Chondrocyte (in vitro differentiated cells): ENCODE measurements at regions not wholly inside any gene's neighbourhood (a gene's known extent, or its start where the extent isn't known, plus 50 kb on each side); places are given as distances from the start of the nearest gene placed in this dataset.

Experiments
- DNase-seq: peaks from one replicate; pipeline ENCODE4 v3.0.0; 2021; ENCODE audit warnings: mixed read lengths, low spot score
- H3K27ac Mint-ChIP-seq: one replicate; pipeline ENCODE4 v1.8.0; 2021; ENCODE audit warnings: mild to moderate bottlenecking, moderate library complexity, mixed read lengths; ENCODE audit not compliant: unreplicated experiment
- H3K27me3 Mint-ChIP-seq: 2 replicates; pipeline ENCODE4 v1.8.0; 2021; ENCODE audit warnings: low read depth, mixed read lengths
- H3K36me3 Mint-ChIP-seq: 2 replicates; pipeline ENCODE4 v1.8.0; 2021; ENCODE audit warnings: low read depth, mixed read lengths
- H3K4me1 Mint-ChIP-seq: 2 replicates; pipeline ENCODE4 v1.8.0; 2021; ENCODE audit warnings: low read depth, mild to moderate bottlenecking, mixed read lengths
- H3K4me3 Mint-ChIP-seq: one replicate; pipeline ENCODE4 v1.8.0; 2021; ENCODE audit warnings: mild to moderate bottlenecking, moderate library complexity, mixed read lengths; ENCODE audit not compliant: unreplicated experiment
- H3K9me3 Mint-ChIP-seq: 2 replicates; pipeline ENCODE4 v1.8.0; 2021; ENCODE audit warnings: low read depth, mixed read lengths
- TF ChIP-seq, protein P1 (sequence below): fragments of 200-600 bp; sonication (generic); IDR thresholded peaks from 2 replicates; pipeline ENCODE4 v1.5.0; 2021; ENCODE audit warnings: antibody characterized with exemption, mild to moderate bottlenecking, moderate library complexity

DNA sequence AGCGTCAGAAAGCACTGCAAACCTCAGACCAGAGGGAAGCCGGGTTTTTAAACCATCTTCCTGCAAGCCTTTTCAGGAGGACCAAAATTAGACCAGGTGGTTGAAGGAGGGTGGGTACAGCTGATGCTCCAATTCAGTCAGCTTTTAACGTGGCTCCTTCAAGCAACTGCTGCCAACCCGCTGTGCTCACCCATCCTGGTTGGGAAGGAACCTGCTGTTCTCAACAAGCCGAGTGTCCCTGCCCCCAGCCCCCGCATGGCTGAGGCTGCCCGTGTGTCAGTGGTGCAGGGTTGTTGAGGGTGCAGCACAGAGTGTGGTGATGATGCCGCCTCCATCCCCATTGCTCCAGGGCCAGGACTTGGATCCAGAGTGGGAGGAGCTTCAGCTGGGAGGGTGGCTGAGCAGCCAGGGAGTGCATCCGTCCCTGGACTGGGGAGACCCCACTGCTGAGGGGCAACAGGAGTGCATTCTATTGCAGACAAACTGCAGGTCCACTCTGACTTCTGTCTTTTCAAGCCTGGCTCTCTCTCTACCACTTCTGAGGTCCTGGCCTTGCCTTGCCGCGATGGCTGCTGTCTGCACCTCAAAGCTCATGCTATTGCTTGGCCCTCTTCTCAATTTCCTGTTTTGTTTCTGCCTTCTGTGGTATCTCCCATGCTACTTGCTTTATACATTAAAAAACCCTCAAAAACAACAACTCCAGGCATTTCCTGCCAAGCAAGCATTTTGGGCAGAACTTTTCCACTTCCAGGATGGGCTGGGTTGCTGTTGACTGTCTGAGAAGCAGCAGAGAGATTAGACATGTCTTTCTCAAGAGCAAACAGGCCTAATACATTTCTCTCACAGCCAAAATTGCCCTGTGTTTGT lies 134.7 kb downstream of the DNAJB6 start:
- H3K9me3 Mint-ChIP-seq = peaks cover 27% of the 10 kb centered on the region
- H3K4me1 Mint-ChIP-seq = no peaks in the 10 kb centered on the region
- peaks cover 3% of the 10 kb centered on the region for H3K27me3 Mint-ChIP-seq
- TF ChIP-seq, protein P1, sequence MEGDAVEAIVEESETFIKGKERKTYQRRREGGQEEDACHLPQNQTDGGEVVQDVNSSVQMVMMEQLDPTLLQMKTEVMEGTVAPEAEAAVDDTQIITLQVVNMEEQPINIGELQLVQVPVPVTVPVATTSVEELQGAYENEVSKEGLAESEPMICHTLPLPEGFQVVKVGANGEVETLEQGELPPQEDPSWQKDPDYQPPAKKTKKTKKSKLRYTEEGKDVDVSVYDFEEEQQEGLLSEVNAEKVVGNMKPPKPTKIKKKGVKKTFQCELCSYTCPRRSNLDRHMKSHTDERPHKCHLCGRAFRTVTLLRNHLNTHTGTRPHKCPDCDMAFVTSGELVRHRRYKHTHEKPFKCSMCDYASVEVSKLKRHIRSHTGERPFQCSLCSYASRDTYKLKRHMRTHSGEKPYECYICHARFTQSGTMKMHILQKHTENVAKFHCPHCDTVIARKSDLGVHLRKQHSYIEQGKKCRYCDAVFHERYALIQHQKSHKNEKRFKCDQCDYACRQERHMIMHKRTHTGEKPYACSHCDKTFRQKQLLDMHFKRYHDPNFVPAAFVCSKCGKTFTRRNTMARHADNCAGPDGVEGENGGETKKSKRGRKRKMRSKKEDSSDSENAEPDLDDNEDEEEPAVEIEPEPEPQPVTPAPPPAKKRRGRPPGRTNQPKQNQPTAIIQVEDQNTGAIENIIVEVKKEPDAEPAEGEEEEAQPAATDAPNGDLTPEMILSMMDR = no peak
- peaks cover 11% of the 10 kb centered on the region for H3K36me3 Mint-ChIP-seq
- no peak overlapping the region for H3K27ac Mint-ChIP-seq
- H3K4me3 Mint-ChIP-seq = no peak overlapping the region
- DNase-seq = no peak

DNA sequence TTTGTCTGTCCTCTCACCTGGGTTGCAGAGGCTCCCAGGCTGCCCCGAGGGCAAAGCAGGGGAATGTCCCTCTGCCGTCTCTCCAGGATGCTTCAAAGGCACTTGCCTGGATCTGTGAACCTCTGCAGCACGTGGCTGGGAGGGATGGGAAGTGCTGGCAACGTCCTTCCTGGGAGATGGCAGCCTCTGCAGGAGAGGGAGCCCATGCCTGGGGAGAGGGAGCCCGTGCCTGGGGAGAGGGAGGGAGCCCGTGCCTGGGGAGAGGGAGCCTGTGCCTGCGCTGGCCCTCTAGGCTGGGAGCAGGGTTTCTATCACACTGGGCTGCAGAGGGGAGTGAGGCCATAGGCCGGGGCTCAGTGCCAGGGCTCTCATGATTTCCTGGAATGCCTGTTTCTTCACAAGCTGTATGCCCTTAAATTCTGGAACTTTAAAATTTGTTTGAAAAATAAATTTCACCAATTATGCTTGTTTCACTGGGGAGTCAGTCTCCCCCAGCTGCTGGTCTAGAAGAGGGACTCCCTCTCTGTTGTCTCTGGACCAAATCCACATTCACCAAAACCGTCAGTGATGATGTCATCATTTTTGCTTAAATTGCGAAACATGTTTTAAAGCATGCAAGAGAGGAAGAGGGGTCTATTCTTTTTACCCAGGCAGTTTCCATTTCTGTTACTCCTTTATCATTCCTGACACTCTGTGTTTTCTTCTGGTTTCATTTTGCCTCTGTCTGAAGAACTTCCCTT lies 135.7 kb downstream of the DNAJB6 start:
- Mint-ChIP-seq H3K27ac (no peak overlapping the region), H3K36me3 (peaks cover 11% of the 10 kb centered on the region), H3K4me1 (no peaks in the 10 kb centered on the region), H3K4me3 (no peak overlapping the region), H3K27me3 (peaks cover 3% of the 10 kb centered on the region), H3K9me3 (peaks cover 27% of the 10 kb centered on the region)
- no peak for DNase-seq
- TF ChIP-seq, protein P1 = no peak

DNA sequence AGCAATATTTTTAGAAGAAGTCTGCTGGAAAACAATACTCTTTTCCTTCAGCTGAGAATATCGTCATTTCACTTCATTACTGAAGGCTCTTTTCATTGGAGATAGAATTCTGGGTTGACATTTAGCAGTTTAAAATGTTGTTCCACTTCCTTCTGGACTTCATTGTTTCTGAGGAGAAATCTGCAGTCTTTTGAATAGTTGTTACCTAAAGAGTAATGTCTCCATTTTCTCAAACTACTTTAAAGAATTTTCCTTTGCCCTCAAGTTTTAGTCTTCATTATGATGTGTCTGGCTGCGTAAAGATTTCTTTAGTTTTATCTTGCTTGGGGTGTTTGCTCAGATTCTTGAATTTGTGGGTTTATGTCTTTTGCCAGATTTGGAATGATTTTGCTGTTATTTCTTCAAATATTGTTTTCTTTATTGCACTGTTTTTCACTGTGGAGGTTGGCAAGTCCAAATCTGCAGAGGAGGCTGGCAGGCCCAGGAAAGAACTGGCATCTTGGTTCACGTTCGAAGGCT lies 136.3 kb downstream of the DNAJB6 start:
- Mint-ChIP-seq H3K27me3 (peaks cover 3% of the 10 kb centered on the region), H3K9me3 (peaks cover 27% of the 10 kb centered on the region), H3K4me3 (no peak overlapping the region), H3K36me3 (peaks cover 11% of the 10 kb centered on the region), H3K27ac (no peak overlapping the region), H3K4me1 (no peaks in the 10 kb centered on the region)
- no peak for DNase-seq
- TF ChIP-seq, protein P1 = no peak

DNA sequence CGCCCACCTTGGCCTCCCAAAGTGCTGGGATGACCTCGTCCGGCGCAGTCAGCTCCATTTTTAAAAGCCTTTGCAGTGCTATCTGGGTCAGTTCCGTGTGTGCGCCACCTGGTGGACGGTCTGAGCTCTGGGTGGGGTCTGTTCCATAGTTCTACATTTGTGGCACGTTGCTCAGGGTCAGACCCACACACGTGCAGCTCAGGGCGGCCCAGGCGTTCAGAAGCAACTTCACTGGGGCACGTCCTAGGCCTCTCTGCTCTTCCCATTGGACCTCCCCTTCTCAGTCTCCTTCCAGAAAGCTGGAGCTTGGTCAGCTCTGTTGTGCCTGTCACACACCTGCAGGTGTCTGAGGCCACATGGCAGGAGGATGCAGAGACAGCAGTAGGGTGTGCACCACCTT lies 137.9 kb downstream of the DNAJB6 start:
- DNase-seq = no peak
- peaks cover 6% of the 10 kb centered on the region for H3K27me3 Mint-ChIP-seq
- TF ChIP-seq, protein P1 = peak; percentile 37
- peaks cover 27% of the 10 kb centered on the region for H3K9me3 Mint-ChIP-seq
- no peaks in the 10 kb centered on the region for H3K4me1 Mint-ChIP-seq
- peaks cover 14% of the 10 kb centered on the region for H3K36me3 Mint-ChIP-seq
- no peak overlapping the region for H3K27ac Mint-ChIP-seq
- no peak overlapping the region for H3K4me3 Mint-ChIP-seq

DNA sequence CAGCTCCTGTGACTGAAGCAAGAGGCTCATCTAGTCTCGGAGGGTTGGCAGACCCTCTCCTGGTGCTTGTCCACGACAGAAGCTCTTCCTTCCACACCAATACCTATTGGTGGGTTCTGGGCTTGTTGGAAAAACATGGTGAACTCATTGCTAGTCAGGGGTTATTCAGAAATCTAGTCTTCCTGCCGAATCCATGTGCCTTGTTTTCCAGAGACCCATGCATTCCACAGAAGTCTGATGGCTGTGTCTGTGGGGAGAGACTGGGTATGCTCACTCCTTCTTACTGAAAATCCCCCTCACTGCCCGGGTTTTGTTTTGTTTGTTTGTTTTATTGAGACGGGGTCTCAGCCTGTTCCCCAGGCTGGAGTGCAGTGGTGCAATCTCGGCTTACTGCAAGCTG lies 138.3 kb downstream of the DNAJB6 start:
- DNase-seq = no peak
- TF ChIP-seq, protein P1 = no peak
- peaks cover 6% of the 10 kb centered on the region for H3K27me3 Mint-ChIP-seq
- no peaks in the 10 kb centered on the region for H3K4me1 Mint-ChIP-seq
- peaks cover 27% of the 10 kb centered on the region for H3K9me3 Mint-ChIP-seq
- H3K27ac Mint-ChIP-seq = no peak overlapping the region
- peaks cover 14% of the 10 kb centered on the region for H3K36me3 Mint-ChIP-seq
- H3K4me3 Mint-ChIP-seq = no peak overlapping the region
